HCT116 (cell line): ENCODE measurements at regions not wholly inside any gene's neighbourhood (a gene's known extent, or its start where the extent isn't known, plus 50 kb on each side); places are given as distances from the start of the nearest gene placed in this dataset.

ENCODE experiments used
- CEBPB ChIP-seq: IDR thresholded peaks from 2 replicates; pipeline ENCODE4 v1.6.1; 2012; ENCODE audit warnings: low read depth
- EGR1 ChIP-seq: IDR thresholded peaks from 2 replicates; pipeline ENCODE4 v1.6.1; 2012; ENCODE audit warnings: low read depth
- EZH2 ChIP-seq: fragments of 200-600 bp; sonication (generic); IDR thresholded peaks from 2 replicates; pipeline ENCODE4 v1.6.1; 2017; ENCODE audit warnings: antibody characterized with exemption, mixed run types
- POLR2A ChIP-seq: IDR thresholded peaks from 2 replicates; pipeline ENCODE4 v1.7.0; 2011; ENCODE audit warnings: borderline replicate concordance; ENCODE audit not compliant: insufficient read depth, insufficient read length; ENCODE audit errors: extremely low read depth
- POLR2AphosphoS5 ChIP-seq: IDR thresholded peaks from 2 replicates; pipeline ENCODE4 v1.6.1; 2011; ENCODE audit warnings: mild to moderate bottlenecking, low read depth, low read length, moderate library complexity
- SIN3A ChIP-seq: IDR thresholded peaks from 2 replicates; pipeline ENCODE4 v1.6.1; 2012; ENCODE audit warnings: low read depth
- YY1 ChIP-seq: IDR thresholded peaks from 2 replicates; pipeline ENCODE4 v1.6.1; 2011; ENCODE audit warnings: low read length, low read depth, moderate library complexity, mild to moderate bottlenecking; ENCODE audit not compliant: insufficient replicate concordance; ENCODE audit errors: extremely low read depth
- TF ChIP-seq, protein P1 (sequence below): IDR thresholded peaks from 2 replicates; pipeline ENCODE4 v1.6.1; 2012
- TF ChIP-seq, protein P2 (sequence below), 3 experiments: fragments of 200-600 bp in 1 of 3; sonication (generic) in 1 of 3; IDR thresholded peaks in 2 of 3; conservative IDR thresholded peaks in 1 of 3; 2 replicates each; pipeline ENCODE4 v1.5.1; 2012 to 2017; ENCODE audit warnings: low read depth in 2 of 3, low read length in 2 of 3, antibody characterized with exemption in 1 of 3, borderline replicate concordance in 1 of 3, control low read depth in 1 of 3, mild to moderate bottlenecking in 1 of 3, mixed read lengths in 1 of 3, mixed run types in 1 of 3, moderate library complexity in 1 of 3; ENCODE audit not compliant: insufficient read depth in 1 of 3
- TF ChIP-seq, protein P3 (sequence below): IDR thresholded peaks from 2 replicates; pipeline ENCODE4 v1.6.1; 2011; ENCODE audit warnings: mild to moderate bottlenecking, low read length, moderate library complexity; ENCODE audit not compliant: insufficient replicate concordance; ENCODE audit errors: extremely low read depth

DNA sequence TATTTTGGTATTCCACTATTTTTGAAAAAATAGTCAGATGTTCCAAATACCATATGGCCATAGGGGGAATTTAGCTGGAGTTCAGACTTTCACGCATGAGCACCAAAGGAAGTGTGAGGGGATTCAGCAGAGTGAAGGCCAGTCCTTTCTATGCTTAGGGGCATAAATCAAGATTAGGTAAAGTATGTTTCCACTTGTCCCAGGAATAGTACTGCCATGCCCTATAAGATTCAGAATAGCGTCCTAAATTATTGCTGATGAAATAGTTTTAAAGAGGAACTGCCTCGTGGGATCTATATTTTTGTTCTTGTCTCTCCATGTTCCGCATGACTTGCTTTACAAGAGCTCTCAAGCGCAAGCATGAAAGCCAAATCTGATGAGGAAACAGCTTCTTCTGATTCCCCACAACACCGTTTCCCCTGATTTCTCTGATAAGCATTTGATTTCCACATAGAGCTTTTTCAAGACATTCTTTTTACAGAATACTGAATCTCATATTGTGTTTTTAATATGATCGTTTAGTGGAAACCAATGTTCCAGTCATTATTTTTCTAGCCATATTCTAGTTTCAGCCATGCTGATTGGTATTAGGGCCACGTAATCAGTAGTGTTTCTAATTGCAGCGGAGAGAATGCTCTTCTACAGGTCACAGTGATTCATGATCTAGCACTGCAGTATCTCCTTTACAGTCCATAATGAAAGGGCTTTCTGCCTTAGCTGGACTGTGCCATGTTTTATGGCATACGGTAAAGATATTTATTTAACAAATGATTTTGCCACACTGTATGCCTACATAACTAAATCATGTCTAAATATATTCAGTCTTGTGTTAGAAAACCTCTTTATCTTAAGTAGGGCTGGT lies 492.3 kb downstream of the CENPC start:
- TF ChIP-seq, protein P1, sequence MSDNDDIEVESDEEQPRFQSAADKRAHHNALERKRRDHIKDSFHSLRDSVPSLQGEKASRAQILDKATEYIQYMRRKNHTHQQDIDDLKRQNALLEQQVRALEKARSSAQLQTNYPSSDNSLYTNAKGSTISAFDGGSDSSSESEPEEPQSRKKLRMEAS: no peak
- no peak for TF ChIP-seq EGR1
- TF ChIP-seq, protein P2, sequence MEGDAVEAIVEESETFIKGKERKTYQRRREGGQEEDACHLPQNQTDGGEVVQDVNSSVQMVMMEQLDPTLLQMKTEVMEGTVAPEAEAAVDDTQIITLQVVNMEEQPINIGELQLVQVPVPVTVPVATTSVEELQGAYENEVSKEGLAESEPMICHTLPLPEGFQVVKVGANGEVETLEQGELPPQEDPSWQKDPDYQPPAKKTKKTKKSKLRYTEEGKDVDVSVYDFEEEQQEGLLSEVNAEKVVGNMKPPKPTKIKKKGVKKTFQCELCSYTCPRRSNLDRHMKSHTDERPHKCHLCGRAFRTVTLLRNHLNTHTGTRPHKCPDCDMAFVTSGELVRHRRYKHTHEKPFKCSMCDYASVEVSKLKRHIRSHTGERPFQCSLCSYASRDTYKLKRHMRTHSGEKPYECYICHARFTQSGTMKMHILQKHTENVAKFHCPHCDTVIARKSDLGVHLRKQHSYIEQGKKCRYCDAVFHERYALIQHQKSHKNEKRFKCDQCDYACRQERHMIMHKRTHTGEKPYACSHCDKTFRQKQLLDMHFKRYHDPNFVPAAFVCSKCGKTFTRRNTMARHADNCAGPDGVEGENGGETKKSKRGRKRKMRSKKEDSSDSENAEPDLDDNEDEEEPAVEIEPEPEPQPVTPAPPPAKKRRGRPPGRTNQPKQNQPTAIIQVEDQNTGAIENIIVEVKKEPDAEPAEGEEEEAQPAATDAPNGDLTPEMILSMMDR (IDR thresholded peaks at IDR 0.05 in 2 of 3, conservative IDR thresholded peaks at IDR 0.05 in 1 of 3; ENCODE audit: borderline replicate concordance in 1 of 3, insufficient read depth in 1 of 3, low read depth in 2 of 3, low read length in 2 of 3): no peak
- TF ChIP-seq YY1: no peak
- TF ChIP-seq EZH2: no peak
- no peak for TF ChIP-seq POLR2A
- no peak for TF ChIP-seq SIN3A
- no peak for TF ChIP-seq CEBPB
- TF ChIP-seq POLR2AphosphoS5: no peak
- TF ChIP-seq, protein P3, sequence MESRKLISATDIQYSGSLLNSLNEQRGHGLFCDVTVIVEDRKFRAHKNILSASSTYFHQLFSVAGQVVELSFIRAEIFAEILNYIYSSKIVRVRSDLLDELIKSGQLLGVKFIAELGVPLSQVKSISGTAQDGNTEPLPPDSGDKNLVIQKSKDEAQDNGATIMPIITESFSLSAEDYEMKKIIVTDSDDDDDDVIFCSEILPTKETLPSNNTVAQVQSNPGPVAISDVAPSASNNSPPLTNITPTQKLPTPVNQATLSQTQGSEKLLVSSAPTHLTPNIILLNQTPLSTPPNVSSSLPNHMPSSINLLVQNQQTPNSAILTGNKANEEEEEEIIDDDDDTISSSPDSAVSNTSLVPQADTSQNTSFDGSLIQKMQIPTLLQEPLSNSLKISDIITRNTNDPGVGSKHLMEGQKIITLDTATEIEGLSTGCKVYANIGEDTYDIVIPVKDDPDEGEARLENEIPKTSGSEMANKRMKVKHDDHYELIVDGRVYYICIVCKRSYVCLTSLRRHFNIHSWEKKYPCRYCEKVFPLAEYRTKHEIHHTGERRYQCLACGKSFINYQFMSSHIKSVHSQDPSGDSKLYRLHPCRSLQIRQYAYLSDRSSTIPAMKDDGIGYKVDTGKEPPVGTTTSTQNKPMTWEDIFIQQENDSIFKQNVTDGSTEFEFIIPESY: no peak
